GM21717 (cell line): ENCODE measurements at regions not wholly inside any gene's neighbourhood (a gene's known extent, or its start where the extent isn't known, plus 50 kb on each side); places are given as distances from the start of the nearest gene placed in this dataset.
"Not testable (repeated sequence)": the region's sequence is repeated elsewhere in the genome, so short reads cannot be mapped to it uniquely, and the experiment has no call there.

ENCODE experiments used
- ATAC-seq: cut with Tn5 transposase; IDR thresholded peaks from one replicate; pipeline ENCODE4 v1.9.1; 2021; ENCODE audit warnings: mild to moderate bottlenecking, moderate library complexity; ENCODE audit not compliant: unreplicated experiment

GRCh38 chr1:82366689-82367088 lies 566.0 kb downstream of the ADGRL2 start:
- no peak for ATAC-seq

DNA sequence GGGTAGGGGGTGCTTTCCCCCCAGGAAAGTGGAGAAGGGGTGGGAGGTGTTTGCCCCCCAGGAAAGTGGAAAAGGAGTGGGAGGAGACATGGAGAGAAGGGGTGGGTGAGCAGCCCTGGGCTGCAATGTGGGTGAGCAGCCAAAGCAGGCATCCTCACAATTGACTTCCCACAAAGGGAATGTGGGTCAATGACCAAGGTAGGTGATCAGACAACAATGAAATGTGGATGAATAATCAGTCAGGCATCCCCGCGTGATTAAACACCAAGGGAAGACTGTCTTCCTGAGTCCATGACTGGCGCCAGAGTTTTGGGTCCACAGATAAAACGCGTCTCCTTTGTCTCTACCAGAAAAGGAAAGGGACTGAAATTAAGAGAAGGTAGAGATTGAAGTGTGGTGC lies 558.8 kb downstream of the ADGRL2 start:
- not testable (repeated sequence) for ATAC-seq

DNA sequence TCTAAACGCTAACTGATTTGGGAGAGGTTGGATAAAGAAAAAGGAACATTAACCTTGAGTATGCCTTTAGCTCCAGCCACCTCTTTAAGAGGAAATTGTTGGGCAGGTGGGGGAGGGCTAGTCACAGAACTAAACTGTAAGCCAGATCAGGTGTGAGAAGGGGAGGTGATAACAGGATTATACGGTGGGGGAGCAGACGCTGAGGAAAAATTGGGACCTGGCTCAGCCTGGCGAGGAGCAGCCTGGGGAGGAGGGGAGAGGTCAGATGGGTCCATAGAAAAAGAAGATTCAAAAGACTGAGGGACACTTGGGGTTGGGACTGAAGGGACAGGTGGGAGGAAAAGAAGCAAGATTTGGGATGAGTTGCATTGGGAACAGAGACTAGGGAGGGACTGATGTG lies 558.0 kb downstream of the ADGRL2 start:
- ATAC-seq, result not testable (repeated sequence)

DNA sequence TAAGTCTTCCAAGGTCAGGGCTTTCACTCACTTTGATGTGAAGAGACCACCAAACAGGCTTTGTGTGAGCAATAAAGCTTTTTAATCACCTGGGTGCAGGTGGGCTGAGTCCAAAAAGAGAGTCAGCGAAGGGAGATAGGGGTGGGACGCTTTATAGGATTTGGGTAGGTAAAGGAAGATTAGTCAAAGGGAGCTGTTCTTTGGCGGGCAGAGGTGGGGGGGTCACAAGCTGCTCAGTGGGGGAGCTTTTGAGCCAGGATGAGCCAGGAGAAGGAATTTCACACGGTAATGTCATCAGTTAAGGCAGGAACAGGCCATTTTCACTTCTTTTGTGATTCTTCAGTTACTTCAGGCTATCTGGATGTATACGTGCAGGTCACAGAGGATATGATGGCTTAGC lies 553.8 kb downstream of the ADGRL2 start:
- not testable (repeated sequence) for ATAC-seq

GRCh38 chr1:82348487-82348886 lies 547.8 kb downstream of the ADGRL2 start:
- ATAC-seq, result no peak

DNA sequence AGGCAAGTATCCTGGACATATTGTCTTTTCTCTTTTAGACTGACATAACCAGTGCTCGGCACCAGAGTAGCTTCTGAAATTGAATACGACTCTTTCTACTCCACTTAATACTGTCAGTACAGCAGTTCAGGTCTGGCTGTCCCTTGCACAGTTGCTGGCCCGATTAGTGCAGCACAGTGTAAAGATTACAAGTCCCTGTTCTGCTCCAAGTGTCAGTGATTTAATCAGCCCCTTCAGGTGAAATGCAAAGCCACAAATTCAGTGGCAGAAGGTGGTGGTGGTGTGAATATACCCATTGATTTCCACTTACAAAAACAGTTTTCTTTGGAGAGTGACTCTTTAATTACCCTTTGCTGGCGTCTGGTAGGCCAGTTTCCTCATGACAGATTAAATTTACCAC lies 545.4 kb downstream of the ADGRL2 start:
- ATAC-seq, result no peak

GRCh38 chr1:82343381-82343780 lies 542.6 kb downstream of the ADGRL2 start:
- no peak for ATAC-seq

GRCh38 chr1:82337635-82338034 lies 536.9 kb downstream of the ADGRL2 start:
- no peak for ATAC-seq

- ATAC-seq, result no peak
Observed at GRCh38 chr1:82330330-82330729, 529.6 kb downstream of the ADGRL2 start.

DNA sequence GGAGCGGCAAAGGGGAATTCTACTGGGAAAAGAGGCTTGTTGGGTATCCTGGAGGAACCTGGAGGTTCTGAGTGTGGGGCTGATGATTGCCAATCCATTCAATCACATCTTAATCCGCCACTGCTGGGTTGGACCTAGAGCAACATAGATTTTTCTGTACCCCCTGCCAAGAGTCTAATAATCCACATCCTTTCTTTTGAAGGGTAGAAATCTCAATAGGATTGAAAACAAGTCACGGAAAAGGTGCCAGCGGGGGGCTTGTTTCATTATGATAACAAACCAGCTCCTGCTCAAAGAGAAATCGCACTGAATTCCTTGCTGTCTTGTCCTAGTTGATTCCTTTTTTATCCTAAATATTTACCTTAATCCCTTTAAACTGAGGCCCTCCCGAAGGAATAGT lies 528.5 kb downstream of the ADGRL2 start:
- no peak for ATAC-seq

DNA sequence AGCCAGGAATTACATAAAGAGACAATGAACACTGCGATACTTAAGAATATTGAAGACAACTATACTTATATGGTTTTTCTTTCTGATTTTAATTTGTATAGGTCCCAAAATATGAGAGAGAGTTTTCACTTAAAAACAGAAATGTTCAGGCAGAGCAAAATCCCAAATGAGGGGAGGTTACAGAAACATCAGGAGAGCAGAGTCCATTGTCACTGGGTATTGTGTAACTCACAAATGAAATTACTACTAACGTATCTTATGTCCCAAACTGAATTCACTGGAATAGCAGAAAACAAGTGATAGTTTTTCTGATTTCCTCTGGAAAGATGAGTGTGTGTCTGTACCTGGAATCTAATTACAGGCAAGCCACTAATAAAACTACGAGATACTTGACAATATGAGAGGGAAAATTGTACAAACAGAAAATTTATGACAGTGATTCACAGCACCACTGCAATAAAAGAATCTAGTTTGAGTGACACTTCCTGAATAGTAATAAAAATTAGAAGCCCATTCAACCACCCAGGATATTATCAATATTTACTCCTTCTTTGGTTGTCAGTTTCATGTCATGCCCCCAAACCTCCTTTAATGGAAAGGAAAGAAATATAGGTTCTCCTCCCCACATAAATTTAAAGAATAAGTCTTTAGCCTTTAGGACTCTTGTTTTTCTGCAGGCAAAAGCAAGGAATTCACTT lies 522.6 kb downstream of the ADGRL2 start:
- ATAC-seq, result no peak

DNA sequence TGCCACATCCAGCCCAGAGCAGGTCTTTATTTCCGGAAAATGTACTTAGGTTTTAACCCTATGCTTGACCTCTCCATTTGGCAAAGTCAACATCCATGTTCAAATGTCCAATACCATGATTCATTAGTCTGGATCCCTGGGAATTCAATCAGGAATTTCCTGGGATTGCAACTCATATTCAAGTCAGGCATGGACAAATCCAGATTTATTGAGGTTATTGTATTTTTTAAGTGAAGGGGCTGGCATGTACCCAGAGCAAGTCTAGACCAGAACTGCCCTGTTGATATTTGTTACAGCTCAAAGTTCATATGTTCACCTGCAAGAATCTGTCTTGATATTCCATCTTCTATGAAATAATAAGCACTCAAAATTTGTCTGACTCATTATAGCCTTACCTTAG lies 521.1 kb downstream of the ADGRL2 start:
- no peak for ATAC-seq

GRCh38 chr1:82319546-82319945 lies 518.8 kb downstream of the ADGRL2 start:
- ATAC-seq, result no peak

DNA sequence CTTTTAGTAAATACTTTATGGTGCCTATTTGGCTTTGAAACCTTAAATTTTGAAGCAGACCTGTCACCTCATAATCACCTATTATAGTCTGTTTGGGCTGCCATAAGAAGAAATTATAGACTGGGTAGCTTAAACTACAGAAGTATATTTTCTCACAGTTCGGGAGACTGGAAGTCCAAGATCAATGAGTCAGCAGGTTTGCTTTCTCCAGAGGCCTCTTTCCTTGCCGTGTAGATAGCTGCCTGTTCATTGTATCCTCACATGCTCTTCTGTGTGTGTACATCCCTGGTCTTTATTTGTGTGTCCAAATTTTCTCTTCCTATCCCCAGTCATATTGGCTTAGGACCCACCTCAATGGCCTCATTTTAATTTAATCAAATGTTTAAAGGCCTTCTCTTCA lies 518.2 kb downstream of the ADGRL2 start:
- no peak for ATAC-seq

GRCh38 chr1:82318265-82318664 lies 517.5 kb downstream of the ADGRL2 start:
- no peak for ATAC-seq

DNA sequence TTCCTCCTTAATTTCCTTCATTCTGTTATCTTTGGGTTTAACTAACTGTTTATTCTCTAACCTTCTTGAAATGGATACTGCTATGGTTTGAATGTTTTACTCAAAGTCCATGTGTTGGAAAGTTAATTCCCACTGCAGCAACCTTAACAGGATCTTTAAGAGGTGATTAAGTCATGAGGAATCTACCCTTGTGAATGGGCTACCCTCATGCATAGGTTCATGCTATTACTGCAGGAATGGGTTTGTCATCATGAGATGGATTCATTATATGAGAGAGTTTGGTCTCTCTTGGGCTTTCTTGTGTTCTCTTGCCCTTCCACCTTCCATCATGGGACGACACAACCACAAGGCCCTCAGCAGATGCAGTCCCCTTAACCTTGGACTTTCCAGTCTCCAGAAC lies 516.9 kb downstream of the ADGRL2 start:
- ATAC-seq, result no peak

DNA sequence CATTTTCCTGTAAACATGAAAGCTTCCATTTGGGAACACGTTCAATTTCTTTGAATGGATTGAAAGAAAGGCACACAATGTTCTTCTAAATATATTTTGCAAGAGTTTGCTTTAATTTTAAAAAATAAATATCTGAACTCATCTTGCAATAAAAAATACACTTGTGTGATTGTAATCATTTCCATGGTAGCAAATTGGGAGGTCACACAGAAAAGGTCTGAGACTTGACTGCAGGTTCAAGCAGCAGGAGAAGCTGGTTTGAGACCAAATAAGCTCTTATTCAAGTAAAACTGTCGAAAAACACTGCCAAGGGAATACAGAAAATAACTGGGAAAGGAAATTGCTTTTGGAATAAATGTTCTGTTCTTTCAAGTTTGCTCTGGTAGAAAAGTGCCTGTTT lies 498.9 kb downstream of the ADGRL2 start:
- ATAC-seq, result no peak

- ATAC-seq, result no peak
Observed at GRCh38 chr1:82299056-82299455, 498.3 kb downstream of the ADGRL2 start.

DNA sequence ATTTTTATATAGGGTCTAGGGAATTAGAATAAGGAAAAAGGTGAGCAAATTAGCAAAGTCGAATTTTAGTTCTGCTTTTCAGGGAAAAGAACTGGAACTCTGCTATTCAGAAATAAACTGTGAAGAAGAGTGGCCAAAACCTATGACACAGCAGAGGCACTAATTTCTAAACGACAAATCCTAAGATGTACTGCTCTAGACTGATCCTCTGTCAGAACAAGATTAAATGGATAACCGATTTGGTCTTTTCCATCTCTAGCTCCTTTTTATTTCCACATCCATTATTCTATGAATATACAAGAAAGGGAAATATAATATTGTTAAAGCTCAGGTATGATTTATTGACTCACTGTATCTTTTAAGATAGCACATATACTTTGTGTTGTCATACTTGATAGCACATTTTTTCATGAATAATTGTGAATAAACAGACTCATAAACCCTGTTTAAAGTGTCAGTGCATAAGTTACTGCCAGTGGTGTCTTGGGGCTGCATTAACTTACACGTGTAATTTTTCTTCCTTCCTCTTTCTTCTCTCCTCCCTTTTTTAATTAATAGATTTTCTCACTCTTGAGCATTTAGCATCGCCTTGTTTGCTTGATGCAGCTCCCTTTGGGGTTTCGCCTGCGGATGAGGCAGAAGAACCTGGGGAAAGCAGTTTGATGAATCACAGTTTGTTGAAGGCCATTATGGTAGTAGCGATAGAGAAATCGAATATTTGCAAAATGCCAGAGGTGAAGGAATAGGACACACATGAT lies 496.6 kb downstream of the ADGRL2 start:
- no peak for ATAC-seq

- ATAC-seq, result no peak
Observed at GRCh38 chr1:82287556-82287955, 486.8 kb downstream of the ADGRL2 start.

DNA sequence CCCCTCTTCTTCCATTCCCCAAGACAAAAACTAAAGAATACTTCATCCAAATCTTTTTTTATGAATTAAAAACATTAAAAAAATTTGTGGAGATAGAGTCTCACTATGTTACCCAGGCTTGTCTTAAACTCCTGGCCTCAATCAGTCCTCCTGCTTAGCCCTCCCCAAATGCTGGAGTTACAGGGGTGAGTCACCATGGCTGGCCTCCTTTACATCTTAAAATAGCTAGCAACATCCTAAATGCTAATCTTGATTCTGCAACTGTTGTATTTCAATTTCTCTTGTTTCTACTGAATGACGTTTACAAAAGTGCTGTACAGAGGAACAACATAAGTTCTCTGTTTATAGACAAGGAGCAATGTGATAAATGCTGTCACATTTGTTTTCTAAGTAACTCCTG lies 483.5 kb downstream of the ADGRL2 start:
- ATAC-seq, result no peak

DNA sequence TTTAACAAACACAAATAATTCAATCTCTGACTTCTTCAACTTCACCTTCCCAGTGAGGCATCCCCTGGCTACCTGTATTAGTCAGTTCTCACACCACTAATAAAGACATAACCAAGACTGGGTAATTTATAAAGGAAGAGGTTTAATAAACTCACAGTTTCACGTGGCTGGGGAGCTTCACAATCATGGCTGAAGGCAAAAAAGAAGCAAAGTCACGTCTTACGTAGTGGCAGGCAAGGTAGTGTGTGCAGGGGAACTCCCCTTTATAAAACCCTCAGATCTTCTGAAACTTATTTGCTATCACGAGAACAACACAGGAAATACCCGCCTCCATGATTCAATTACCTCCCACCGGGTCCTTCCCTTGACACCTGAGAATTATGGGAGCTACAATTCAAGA lies 478.5 kb downstream of the ADGRL2 start:
- ATAC-seq, result no peak

- ATAC-seq, result no peak
Observed at GRCh38 chr1:82273816-82274215, 473.1 kb downstream of the ADGRL2 start.
